ENCODE measurements at regions not wholly inside any gene's neighbourhood (a gene's known extent, or its start where the extent isn't known, plus 50 kb on each side); places are given as distances from the start of the nearest gene placed in this dataset.

DNA sequence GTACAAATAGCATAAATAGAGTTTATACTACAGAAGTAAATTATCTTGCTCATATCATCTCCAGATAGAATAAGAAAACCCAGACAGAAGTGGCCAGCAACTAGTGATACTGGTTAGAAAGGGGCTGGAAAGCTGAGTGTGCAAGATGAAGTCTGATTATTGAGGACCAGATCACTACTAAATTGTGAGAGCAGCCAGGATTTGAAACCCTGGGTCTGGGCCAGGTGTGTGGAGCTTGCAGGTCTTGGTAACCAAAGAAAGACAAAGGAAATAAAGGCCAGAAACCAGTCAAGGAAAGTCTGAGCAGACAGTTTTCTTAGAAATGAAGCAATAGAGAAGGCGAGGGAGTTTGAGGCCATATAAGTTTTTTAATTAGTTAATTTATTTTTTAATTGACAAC, 611.8 kb downstream of the ETNK1 start:
- Histone ChIP-seq H2BK5ac (ENCODE audit: low read depth, low read length, poor library complexity, severe bottlenecking) (no peak overlapping the region), H4K5ac (ENCODE audit: low read depth, low read length) (no peak overlapping the region), H3K4me1 (ENCODE audit: control insufficient read depth, insufficient read depth, low read length) (no peaks in the 10 kb centered on the region), H2AFZ (replicated peaks; ENCODE audit: low read length, poor library complexity) (no peak overlapping the region), H2BK15ac (ENCODE audit: low read depth, low read length) (no peak overlapping the region), H4K20me1 (ENCODE audit: insufficient read depth, low read length) (no peaks in the 10 kb centered on the region), H3K27me3 (ENCODE audit: control insufficient read depth, insufficient read depth, low read length) (no peaks in the 10 kb centered on the region), H3K4me3 (ENCODE audit: insufficient read depth, low read depth, low read length) (no peak overlapping the region), H3K56ac (ENCODE audit: extremely low read depth, insufficient read depth, low read length) (no peak overlapping the region), H2BK120ac (ENCODE audit: low read depth, low read length) (no peak overlapping the region), H3K9me1 (ENCODE audit: insufficient read depth, low read length) (no peaks in the 10 kb centered on the region), H3K4ac (ENCODE audit: low read depth, low read length) (no peak overlapping the region), H4K91ac (ENCODE audit: insufficient read depth, low read depth, low read length) (no peak overlapping the region), H3K9ac (ENCODE audit: low read depth, low read length) (no peak overlapping the region), H3K79me1 (ENCODE audit: low read depth in 1 of 2, low read length in 2 of 2) (no peaks in the 10 kb centered on the region), H2AK9ac (replicated peaks; ENCODE audit: low read depth, low read length, poor library complexity) (no peak overlapping the region), H3K27ac (ENCODE audit: insufficient read depth, low read length) (no peak overlapping the region), H3K4me2 (ENCODE audit: low read depth, low read length) (no peak overlapping the region), H3K18ac (ENCODE audit: low read depth, low read length) (no peak overlapping the region), H2BK20ac (ENCODE audit: low read depth, low read length) (no peak overlapping the region), H3K23ac (ENCODE audit: low read depth, low read length) (no peak overlapping the region), H3K14ac (replicated peaks; ENCODE audit: low read depth, low read length) (no peak overlapping the region), H3K36me3 (ENCODE audit: control insufficient read depth, insufficient read depth, low read length) (no peaks in the 10 kb centered on the region), H4K8ac (ENCODE audit: low read depth in 2 of 2, low read length in 2 of 2) (no peak overlapping the region), H2AK5ac (ENCODE audit: low read depth, low read length) (no peak overlapping the region), H3K9me3 (ENCODE audit: control insufficient read depth, insufficient read depth, low read length) (no peaks in the 10 kb centered on the region)
- ChIA-PET CTCF (no interaction called here), POLR2A (ENCODE audit: unreplicated experiment) (no interaction called here)
- in situ Hi-C loops (cut with MboI; ENCODE audit: low sequenced_read_pairs) (no loop called here), intact Hi-C loops (cut with micrococcal nuclease) (no loop called here), dilution Hi-C loops (cut with HindIII; ENCODE audit: low sequenced_read_pairs, unreplicated experiment) (no loop called here)
- no TSS peak for BruUV-seq (replicated peaks)
- no peak for TF ChIP-seq CHD1 (IDR thresholded peaks at IDR 0.05; ENCODE audit: low read depth, low read length)
- TF ChIP-seq, protein P1, sequence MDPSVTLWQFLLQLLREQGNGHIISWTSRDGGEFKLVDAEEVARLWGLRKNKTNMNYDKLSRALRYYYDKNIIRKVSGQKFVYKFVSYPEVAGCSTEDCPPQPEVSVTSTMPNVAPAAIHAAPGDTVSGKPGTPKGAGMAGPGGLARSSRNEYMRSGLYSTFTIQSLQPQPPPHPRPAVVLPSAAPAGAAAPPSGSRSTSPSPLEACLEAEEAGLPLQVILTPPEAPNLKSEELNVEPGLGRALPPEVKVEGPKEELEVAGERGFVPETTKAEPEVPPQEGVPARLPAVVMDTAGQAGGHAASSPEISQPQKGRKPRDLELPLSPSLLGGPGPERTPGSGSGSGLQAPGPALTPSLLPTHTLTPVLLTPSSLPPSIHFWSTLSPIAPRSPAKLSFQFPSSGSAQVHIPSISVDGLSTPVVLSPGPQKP (IDR thresholded peaks at IDR 0.05; ENCODE audit: borderline replicate concordance, low read depth, low read length): no peak
- TF ChIP-seq RFX5 (IDR thresholded peaks at IDR 0.05; ENCODE audit: low read depth, low read length): no peak
- no peak for TF ChIP-seq FOS (IDR thresholded peaks at IDR 0.05; ENCODE audit: low read depth, low read length)
- no peak for TF ChIP-seq MAFK (IDR thresholded peaks at IDR 0.05; ENCODE audit: low read depth, low read length)
- no peak for ATAC-seq (ENCODE audit: low read depth)
- no CpG with 5 or more reads among the region's 1 CpG for WGBS, 2 experiments (ENCODE audit: extremely low coverage in 2 of 2, insufficient read length in 1 of 2)
- no peak for DNase-seq
